ENCODE measurements at regions not wholly inside any gene's neighbourhood (a gene's known extent, or its start where the extent isn't known, plus 50 kb on each side); places are given as distances from the start of the nearest gene placed in this dataset.

GRCh38 chr1:243970077-243970476 is 81.0 kb upstream of the ZBTB18 start:
- H3K36me3 Mint-ChIP-seq (ENCODE audit: low read depth, unreplicated experiment), result no peaks in the 10 kb centered on the region
- peaks cover 29% of the 10 kb centered on the region for H3K4me1 Mint-ChIP-seq (ENCODE audit: unreplicated experiment)
- no peaks in the 10 kb centered on the region for H3K27me3 Mint-ChIP-seq (ENCODE audit: unreplicated experiment)
- H3K4me3 Mint-ChIP-seq (ENCODE audit: unreplicated experiment), result no peak overlapping the region
- H3K27ac Mint-ChIP-seq (ENCODE audit: unreplicated experiment), result no peak overlapping the region
- TF ChIP-seq CTCF (IDR thresholded peaks at IDR 0.05; ENCODE audit: unreplicated experiment), result no peak
- DNase-seq (ENCODE audit: low spot score), result no peak
- H3K9me3 Mint-ChIP-seq (ENCODE audit: unreplicated experiment), result no peaks in the 10 kb centered on the region

GRCh38 chr1:243968413-243968812 is 82.7 kb upstream of the ZBTB18 start:
- Mint-ChIP-seq H3K4me3 (ENCODE audit: unreplicated experiment) (no peak overlapping the region), H3K4me1 (ENCODE audit: unreplicated experiment) (peaks cover 29% of the 10 kb centered on the region), H3K27ac (ENCODE audit: unreplicated experiment) (no peak overlapping the region), H3K27me3 (ENCODE audit: unreplicated experiment) (no peaks in the 10 kb centered on the region), H3K36me3 (ENCODE audit: low read depth, unreplicated experiment) (no peaks in the 10 kb centered on the region), H3K9me3 (ENCODE audit: unreplicated experiment) (no peaks in the 10 kb centered on the region)
- no peak for TF ChIP-seq CTCF (IDR thresholded peaks at IDR 0.05; ENCODE audit: unreplicated experiment)
- DNase-seq (ENCODE audit: low spot score), result no peak

- no peak for TF ChIP-seq CTCF (IDR thresholded peaks at IDR 0.05; ENCODE audit: unreplicated experiment)
- Mint-ChIP-seq H3K27me3 (ENCODE audit: unreplicated experiment) (peaks cover 1% of the 10 kb centered on the region), H3K4me3 (ENCODE audit: unreplicated experiment) (no peak overlapping the region), H3K27ac (ENCODE audit: unreplicated experiment) (no peak overlapping the region), H3K9me3 (ENCODE audit: unreplicated experiment) (no peaks in the 10 kb centered on the region), H3K36me3 (ENCODE audit: low read depth, unreplicated experiment) (no peaks in the 10 kb centered on the region), H3K4me1 (ENCODE audit: unreplicated experiment) (peaks cover 27% of the 10 kb centered on the region)
- no peak for DNase-seq (ENCODE audit: low spot score)
Observed at GRCh38 chr1:243964915-243965314, 86.2 kb upstream of the ZBTB18 start.

GRCh38 chr1:243963571-243963970 is 87.5 kb upstream of the ZBTB18 start:
- DNase-seq (ENCODE audit: low spot score), result no peak
- no peak overlapping the region for H3K4me3 Mint-ChIP-seq (ENCODE audit: unreplicated experiment)
- no peaks in the 10 kb centered on the region for H3K9me3 Mint-ChIP-seq (ENCODE audit: unreplicated experiment)
- TF ChIP-seq CTCF (IDR thresholded peaks at IDR 0.05; ENCODE audit: unreplicated experiment), result no peak
- H3K27ac Mint-ChIP-seq (ENCODE audit: unreplicated experiment), result no peak overlapping the region
- peaks cover 16% of the 10 kb centered on the region for H3K4me1 Mint-ChIP-seq (ENCODE audit: unreplicated experiment)
- no peaks in the 10 kb centered on the region for H3K36me3 Mint-ChIP-seq (ENCODE audit: low read depth, unreplicated experiment)
- peaks cover 3% of the 10 kb centered on the region for H3K27me3 Mint-ChIP-seq (ENCODE audit: unreplicated experiment)

- Mint-ChIP-seq H3K36me3 (ENCODE audit: low read depth, unreplicated experiment) (no peaks in the 10 kb centered on the region), H3K4me1 (ENCODE audit: unreplicated experiment) (peaks cover 7% of the 10 kb centered on the region), H3K27ac (ENCODE audit: unreplicated experiment) (no peak overlapping the region), H3K4me3 (ENCODE audit: unreplicated experiment) (no peak overlapping the region), H3K27me3 (ENCODE audit: unreplicated experiment) (peaks cover 3% of the 10 kb centered on the region), H3K9me3 (ENCODE audit: unreplicated experiment) (no peaks in the 10 kb centered on the region)
- no peak for DNase-seq (ENCODE audit: low spot score)
- no peak for TF ChIP-seq CTCF (IDR thresholded peaks at IDR 0.05; ENCODE audit: unreplicated experiment)
Observed at GRCh38 chr1:243962541-243962940, 88.5 kb upstream of the ZBTB18 start.
